Karpas-422 (cell line): ENCODE measurements at regions not wholly inside any gene's neighbourhood (a gene's known extent, or its start where the extent isn't known, plus 50 kb on each side); places are given as distances from the start of the nearest gene placed in this dataset.
A peak's percentile ranks its signal among the peaks of the same experiment; 100 is the strongest.

Experiments
- DNase-seq: peaks from one replicate; pipeline ENCODE4 v3.0.0-alpha.2; 2015
- H2AFZ ChIP-seq: fragments of 200-600 bp; sonication (generic); 2 replicates; pipeline ENCODE4 v1.6.1; 2014; ENCODE audit warnings: antibody characterized with exemption, low read length, mixed read lengths
- H3K27ac ChIP-seq: fragments of 200-600 bp; sonication (generic); 2 replicates; pipeline ENCODE4 v1.5.1; 2014; ENCODE audit warnings: mild to moderate bottlenecking, low read length, moderate library complexity
- H3K27me3 ChIP-seq: fragments of 200-600 bp; sonication (generic); 2 replicates; pipeline ENCODE4 v1.6.1; 2014; ENCODE audit warnings: low read length, mixed read lengths
- H3K36me3 ChIP-seq: fragments of 200-600 bp; sonication (generic); 2 replicates; pipeline ENCODE4 v1.6.1; 2014; ENCODE audit warnings: low read length, mixed read lengths; ENCODE audit not compliant: insufficient read depth
- H3K4me1 ChIP-seq: fragments of 200-600 bp; sonication (generic); 2 replicates; pipeline ENCODE4 v1.6.1; 2014; ENCODE audit warnings: mild to moderate bottlenecking, low read length, mixed read lengths
- H3K4me2 ChIP-seq: fragments of 200-600 bp; sonication (generic); 2 replicates; pipeline ENCODE4 v1.6.1; 2014; ENCODE audit warnings: low read length, low read depth, mild to moderate bottlenecking; ENCODE audit not compliant: poor library complexity, severe bottlenecking
- H3K4me3 ChIP-seq: fragments of 200-600 bp; sonication (generic); 2 replicates; pipeline ENCODE4 v1.5.1; 2014; ENCODE audit warnings: mild to moderate bottlenecking, antibody characterized with exemption, low read length, mixed read lengths
- H3K79me2 ChIP-seq: fragments of 200-600 bp; sonication (generic); 2 replicates; pipeline ENCODE4 v1.6.1; 2014; ENCODE audit warnings: mild to moderate bottlenecking, low read length, mixed read lengths
- H3K9ac ChIP-seq: fragments of 200-600 bp; sonication (generic); 2 replicates; pipeline ENCODE4 v1.6.0; 2014; ENCODE audit warnings: low read length
- H3K9me2 ChIP-seq: fragments of 200-600 bp; sonication (generic), shearing (Covaris generic); replicated peaks from 2 replicates; pipeline ENCODE4 v1.6.0; 2014; ENCODE audit warnings: mild to moderate bottlenecking, low read length, moderate library complexity; ENCODE audit not compliant: insufficient read depth
- H3K9me3 ChIP-seq: fragments of 300-700, 200-600 bp; sonication (generic); 2 replicates; pipeline ENCODE4 v1.6.1; 2014; ENCODE audit warnings: low read length, mixed read lengths
- H4K20me1 ChIP-seq: fragments of 200-600 bp; sonication (generic); 2 replicates; pipeline ENCODE4 v1.6.1; 2014; ENCODE audit warnings: mild to moderate bottlenecking, antibody characterized with exemption, low read length, low read depth; ENCODE audit not compliant: insufficient read depth

GRCh38 chr13:44887515-44887914, 101.8 kb downstream of the NUFIP1 start:
- no peak overlapping the region for H3K9ac ChIP-seq
- H3K79me2 ChIP-seq: no peaks in the 10 kb centered on the region
- H3K27ac ChIP-seq: no peak overlapping the region
- no peaks in the 10 kb centered on the region for H3K27me3 ChIP-seq
- no peak overlapping the region for H3K4me3 ChIP-seq
- H3K4me2 ChIP-seq: no peak overlapping the region
- no peaks in the 10 kb centered on the region for H3K9me2 ChIP-seq
- no peaks in the 10 kb centered on the region for H4K20me1 ChIP-seq
- H2AFZ ChIP-seq: no peak overlapping the region
- H3K36me3 ChIP-seq: no peaks in the 10 kb centered on the region
- H3K4me1 ChIP-seq: no peaks in the 10 kb centered on the region
- no peaks in the 10 kb centered on the region for H3K9me3 ChIP-seq
- no peak for DNase-seq

DNA sequence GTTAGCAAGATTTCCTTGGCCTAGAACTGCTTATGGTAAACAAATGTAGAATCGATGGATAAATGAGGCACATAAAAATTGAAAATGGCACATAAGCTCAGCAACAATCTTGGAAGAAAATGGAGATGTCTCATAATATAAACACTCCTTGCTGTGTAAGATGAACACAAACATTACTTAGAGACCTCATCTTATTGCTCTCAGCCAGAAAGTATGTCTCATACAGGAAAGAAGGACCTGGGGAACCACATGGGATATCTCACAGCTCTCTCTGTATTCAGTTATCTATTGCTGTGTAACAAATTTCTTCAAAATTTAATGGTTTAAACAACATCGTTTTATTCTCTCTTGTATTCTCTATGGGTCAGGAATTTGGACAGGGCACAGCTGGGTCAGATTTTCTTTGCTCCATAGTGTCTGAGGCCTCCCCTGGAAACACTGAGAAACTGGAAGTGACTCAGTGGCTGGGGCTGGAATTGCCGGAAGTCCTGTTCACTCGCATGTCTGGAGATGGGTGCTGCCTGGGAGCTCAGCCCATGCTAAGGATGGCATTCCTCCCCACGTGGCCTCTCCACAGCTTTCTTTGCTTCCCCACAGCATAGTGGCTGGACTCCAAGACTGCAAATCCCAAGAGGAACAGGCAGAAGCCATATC, 105.1 kb downstream of the NUFIP1 start:
- Histone ChIP-seq H3K4me2 (no peak overlapping the region), H2AFZ (no peak overlapping the region)

DNA sequence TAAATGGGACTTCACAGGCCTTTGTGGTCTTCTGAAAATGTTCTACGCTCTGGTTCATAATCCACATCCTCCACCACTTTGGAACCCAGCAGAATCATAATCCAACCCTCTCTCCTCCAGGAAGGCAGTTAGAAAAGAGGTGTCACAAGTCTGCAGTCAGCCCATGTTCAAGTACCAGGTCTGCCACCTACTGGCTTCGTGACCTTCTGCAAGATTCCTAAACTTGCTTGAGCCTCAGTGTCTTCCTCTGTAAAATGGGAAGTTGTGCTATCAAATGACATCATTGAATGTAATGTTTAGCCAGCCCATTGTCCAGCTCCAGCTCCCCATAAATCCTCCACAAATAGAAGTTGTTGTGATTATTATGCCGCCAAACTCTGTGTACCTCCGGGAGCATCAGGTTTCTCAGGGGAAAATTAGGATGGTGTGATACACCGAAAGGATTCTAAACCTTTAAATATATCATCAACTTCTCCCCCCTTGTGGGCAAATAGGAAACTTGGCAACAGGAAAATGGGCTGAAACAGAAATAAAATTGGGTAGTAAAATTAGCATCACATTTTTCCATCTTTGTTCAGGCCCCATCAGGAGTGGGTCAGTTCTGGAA, 109.7 kb downstream of the NUFIP1 start:
- no peak overlapping the region for H3K4me3 ChIP-seq
- H3K27ac ChIP-seq: no peak overlapping the region
- no peak overlapping the region for H3K9ac ChIP-seq
- H3K79me2 ChIP-seq: no peaks in the 10 kb centered on the region
- H3K27me3 ChIP-seq: no peaks in the 10 kb centered on the region
- H3K9me2 ChIP-seq: no peaks in the 10 kb centered on the region
- H3K4me1 ChIP-seq: no peaks in the 10 kb centered on the region
- no peak overlapping the region for H3K4me2 ChIP-seq
- DNase-seq: peak; percentile 71
- peaks cover 4% of the 10 kb centered on the region; the same call in 1 of the 2 replicates for H3K9me3 ChIP-seq
- H2AFZ ChIP-seq: no peak overlapping the region
- H3K36me3 ChIP-seq: no peaks in the 10 kb centered on the region
- no peaks in the 10 kb centered on the region for H4K20me1 ChIP-seq

More for the DNA sequence above, 105.1 kb downstream of the NUFIP1 start:
- H3K9me3 ChIP-seq: no peaks in the 10 kb centered on the region
- H4K20me1 ChIP-seq: no peaks in the 10 kb centered on the region
- no peaks in the 10 kb centered on the region for H3K27me3 ChIP-seq
- no peak overlapping the region for H3K4me3 ChIP-seq
- no peak overlapping the region for H3K9ac ChIP-seq
- no peaks in the 10 kb centered on the region for H3K9me2 ChIP-seq
- H3K4me1 ChIP-seq: no peaks in the 10 kb centered on the region
- no peaks in the 10 kb centered on the region for H3K79me2 ChIP-seq
- no peak overlapping the region for H3K27ac ChIP-seq
- no peaks in the 10 kb centered on the region for H3K36me3 ChIP-seq
- DNase-seq: no peak

- H3K9me3 ChIP-seq: peaks cover 4% of the 10 kb centered on the region; the same call in 1 of the 2 replicates
- H3K4me2 ChIP-seq: no peak overlapping the region
- no peak overlapping the region for H2AFZ ChIP-seq
- no peak overlapping the region for H3K4me3 ChIP-seq
- no peak overlapping the region for H3K27ac ChIP-seq
- no peaks in the 10 kb centered on the region for H3K27me3 ChIP-seq
- H3K4me1 ChIP-seq: no peaks in the 10 kb centered on the region
- no peaks in the 10 kb centered on the region for H4K20me1 ChIP-seq
- no peaks in the 10 kb centered on the region for H3K79me2 ChIP-seq
- DNase-seq: peak; percentile 46
- H3K36me3 ChIP-seq: no peaks in the 10 kb centered on the region
- H3K9me2 ChIP-seq: no peaks in the 10 kb centered on the region
- H3K9ac ChIP-seq: no peak overlapping the region
These were observed 112.4 kb downstream of the NUFIP1 start for GRCh38 chr13:44876782-44877324.

GRCh38 chr13:44874886-44875630, 114.2 kb downstream of the NUFIP1 start:
- no peak overlapping the region for H2AFZ ChIP-seq
- H3K9me2 ChIP-seq: no peaks in the 10 kb centered on the region

GRCh38 chr13:44874176-44874575, 115.1 kb downstream of the NUFIP1 start:
- Histone ChIP-seq H3K4me3 (no peak overlapping the region), H3K27me3 (no peaks in the 10 kb centered on the region), H4K20me1 (no peaks in the 10 kb centered on the region), H3K9me2 (no peaks in the 10 kb centered on the region), H3K27ac (no peak overlapping the region), H3K9ac (no peak overlapping the region), H3K79me2 (no peaks in the 10 kb centered on the region), H2AFZ (no peak overlapping the region), H3K4me1 (no peaks in the 10 kb centered on the region), H3K36me3 (no peaks in the 10 kb centered on the region), H3K9me3 (peaks cover 4% of the 10 kb centered on the region; the same call in 1 of the 2 replicates), H3K4me2 (no peak overlapping the region)
- DNase-seq: no peak

More at GRCh38 chr13:44874886-44875630, 114.2 kb downstream of the NUFIP1 start:
- Histone ChIP-seq H4K20me1 (no peaks in the 10 kb centered on the region), H3K36me3 (no peaks in the 10 kb centered on the region), H3K27me3 (no peaks in the 10 kb centered on the region), H3K9ac (no peak overlapping the region), H3K27ac (no peak overlapping the region), H3K4me3 (no peak overlapping the region), H3K4me1 (no peaks in the 10 kb centered on the region), H3K79me2 (no peaks in the 10 kb centered on the region), H3K4me2 (no peak overlapping the region), H3K9me3 (peaks cover 4% of the 10 kb centered on the region; the same call in 1 of the 2 replicates)
- DNase-seq: no peak

DNA sequence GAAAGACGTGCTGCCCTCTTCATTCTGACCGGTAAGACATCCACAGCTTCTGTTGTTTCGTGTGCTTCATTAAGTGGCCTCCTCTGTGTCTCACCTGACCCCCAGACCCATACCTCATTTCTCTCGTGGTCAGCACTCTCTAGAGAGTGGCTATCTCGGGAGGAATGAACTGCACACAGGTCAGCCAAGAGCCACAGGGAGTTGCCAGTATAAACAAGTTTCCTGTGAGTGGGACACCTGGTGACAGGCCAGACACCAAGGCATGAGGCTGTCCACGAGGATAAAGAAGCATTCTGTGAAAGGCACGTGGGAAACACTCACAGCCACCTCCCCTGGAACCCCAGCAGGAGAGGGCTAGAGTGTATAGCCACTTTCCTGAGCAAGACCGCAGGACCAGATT, 115.8 kb downstream of the NUFIP1 start:
- H3K27ac ChIP-seq: no peak overlapping the region
- H3K79me2 ChIP-seq: no peaks in the 10 kb centered on the region
- no peak overlapping the region for H2AFZ ChIP-seq
- no peak overlapping the region for H3K4me2 ChIP-seq
- no peaks in the 10 kb centered on the region for H3K9me2 ChIP-seq
- H3K9me3 ChIP-seq: peaks cover 4% of the 10 kb centered on the region; the same call in 1 of the 2 replicates
- no peaks in the 10 kb centered on the region for H3K27me3 ChIP-seq
- H3K4me3 ChIP-seq: no peak overlapping the region
- H3K9ac ChIP-seq: no peak overlapping the region
- no peaks in the 10 kb centered on the region for H3K4me1 ChIP-seq
- DNase-seq: no peak
- no peaks in the 10 kb centered on the region for H3K36me3 ChIP-seq
- H4K20me1 ChIP-seq: no peaks in the 10 kb centered on the region

GRCh38 chr13:44872751-44873150, 116.5 kb downstream of the NUFIP1 start:
- no peak overlapping the region for H3K27ac ChIP-seq
- no peaks in the 10 kb centered on the region for H3K79me2 ChIP-seq
- H4K20me1 ChIP-seq: no peaks in the 10 kb centered on the region
- peaks cover 4% of the 10 kb centered on the region; the same call in 1 of the 2 replicates for H3K9me3 ChIP-seq
- no peaks in the 10 kb centered on the region for H3K4me1 ChIP-seq
- no peak overlapping the region for H2AFZ ChIP-seq
- no peak for DNase-seq
- no peak overlapping the region for H3K4me2 ChIP-seq
- H3K27me3 ChIP-seq: no peaks in the 10 kb centered on the region
- no peak overlapping the region for H3K4me3 ChIP-seq
- H3K9me2 ChIP-seq: no peaks in the 10 kb centered on the region
- H3K36me3 ChIP-seq: no peaks in the 10 kb centered on the region
- no peak overlapping the region for H3K9ac ChIP-seq
